ENCODE measurements at regions not wholly inside any gene's neighbourhood (a gene's known extent, or its start where the extent isn't known, plus 50 kb on each side); places are given as distances from the start of the nearest gene placed in this dataset.
"Not testable (repeated sequence)": the region's sequence is repeated elsewhere in the genome, so short reads cannot be mapped to it uniquely, and the experiment has no call there.

DNA sequence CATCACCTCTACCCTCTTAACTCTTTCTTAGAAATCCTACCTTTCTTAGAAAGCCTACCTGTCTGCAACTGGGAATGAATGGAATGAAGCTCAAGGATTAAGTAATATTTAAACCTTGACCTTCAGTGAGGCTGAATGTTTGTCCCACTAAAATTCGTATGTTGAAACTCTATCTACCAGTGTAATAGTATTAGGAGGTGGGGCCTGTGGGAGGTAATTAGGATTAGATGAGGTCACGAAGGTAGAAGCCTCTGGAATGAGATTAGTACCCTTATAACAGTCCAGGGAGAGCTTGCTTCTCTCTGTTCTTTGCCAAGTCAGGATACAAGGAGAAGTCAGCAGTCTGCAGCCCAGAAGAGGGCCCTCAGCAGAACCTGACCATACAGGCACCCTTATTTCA lies 158.0 kb downstream of the TENT5A start:
- Histone ChIP-seq H3K36me3 (no peaks in the 10 kb centered on the region), H3K4me3 (no peak overlapping the region), H3K9me3 (no peaks in the 10 kb centered on the region), H3K4me1 (no peaks in the 10 kb centered on the region), H3K27ac (no peak overlapping the region), H3K27me3 (no peaks in the 10 kb centered on the region)
- in situ Hi-C loops (cut with MboI; ENCODE audit: low pct_ligation_motif_present in 1 of 4, low pct_unique_long_range_greater_than_20kb in 1 of 4, low sequenced_read_pairs in 3 of 4) (no loop called here), intact Hi-C loops (cut with DNase I; ENCODE audit: low total_unique reads) (no loop called here)
- TF ChIP-seq POLR2A (IDR thresholded peaks at IDR 0.05): no peak
- no peak for TF ChIP-seq EP300 (IDR thresholded peaks at IDR 0.05; ENCODE audit: low read depth)
- TF ChIP-seq, protein P1, sequence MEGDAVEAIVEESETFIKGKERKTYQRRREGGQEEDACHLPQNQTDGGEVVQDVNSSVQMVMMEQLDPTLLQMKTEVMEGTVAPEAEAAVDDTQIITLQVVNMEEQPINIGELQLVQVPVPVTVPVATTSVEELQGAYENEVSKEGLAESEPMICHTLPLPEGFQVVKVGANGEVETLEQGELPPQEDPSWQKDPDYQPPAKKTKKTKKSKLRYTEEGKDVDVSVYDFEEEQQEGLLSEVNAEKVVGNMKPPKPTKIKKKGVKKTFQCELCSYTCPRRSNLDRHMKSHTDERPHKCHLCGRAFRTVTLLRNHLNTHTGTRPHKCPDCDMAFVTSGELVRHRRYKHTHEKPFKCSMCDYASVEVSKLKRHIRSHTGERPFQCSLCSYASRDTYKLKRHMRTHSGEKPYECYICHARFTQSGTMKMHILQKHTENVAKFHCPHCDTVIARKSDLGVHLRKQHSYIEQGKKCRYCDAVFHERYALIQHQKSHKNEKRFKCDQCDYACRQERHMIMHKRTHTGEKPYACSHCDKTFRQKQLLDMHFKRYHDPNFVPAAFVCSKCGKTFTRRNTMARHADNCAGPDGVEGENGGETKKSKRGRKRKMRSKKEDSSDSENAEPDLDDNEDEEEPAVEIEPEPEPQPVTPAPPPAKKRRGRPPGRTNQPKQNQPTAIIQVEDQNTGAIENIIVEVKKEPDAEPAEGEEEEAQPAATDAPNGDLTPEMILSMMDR (IDR thresholded peaks at IDR 0.05): no peak
- TF ChIP-seq POLR2AphosphoS5 (IDR thresholded peaks at IDR 0.05): no peak
- no peak for DNase-seq
- WGBS, 2 donors (ENCODE audit: low coverage in 1 of 2): 60 to 61% methylated on average over 2 of the region's 2 CpGs

DNA sequence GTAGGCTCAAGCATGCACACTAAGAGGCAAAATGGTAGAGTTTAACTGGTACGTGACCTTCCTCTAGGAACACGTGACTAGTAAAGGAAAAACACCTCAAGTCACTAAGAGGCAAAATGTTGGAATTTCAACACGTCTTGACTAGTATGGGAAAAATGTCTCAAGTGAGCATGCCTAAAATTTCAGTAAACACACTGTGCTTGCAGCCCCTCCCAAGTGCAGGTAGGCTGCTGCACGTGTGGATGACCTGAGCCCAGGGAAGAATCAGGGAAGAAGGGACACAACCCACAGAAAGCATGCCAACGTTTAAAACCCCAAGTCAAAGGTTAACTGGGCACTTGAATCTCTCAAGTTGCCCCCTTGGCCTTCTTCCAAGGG lies 162.2 kb downstream of the TENT5A start:
- DNase-seq: no peak
- TF ChIP-seq POLR2A (IDR thresholded peaks at IDR 0.05): no peak
- TF ChIP-seq EP300 (IDR thresholded peaks at IDR 0.05; ENCODE audit: low read depth): no peak
- TF ChIP-seq POLR2AphosphoS5 (IDR thresholded peaks at IDR 0.05): no peak
- TF ChIP-seq, protein P1 (IDR thresholded peaks at IDR 0.05): no peak
- Histone ChIP-seq H3K4me1 (no peaks in the 10 kb centered on the region), H3K9me3 (no peaks in the 10 kb centered on the region), H3K27me3 (no peaks in the 10 kb centered on the region), H3K36me3 (no peaks in the 10 kb centered on the region), H3K4me3 (no peak overlapping the region), H3K27ac (no peak overlapping the region)
- intact Hi-C loops (cut with DNase I; ENCODE audit: low total_unique reads): no loop called here
- in situ Hi-C loops (cut with MboI; ENCODE audit: low pct_ligation_motif_present in 1 of 4, low pct_unique_long_range_greater_than_20kb in 1 of 4, low sequenced_read_pairs in 3 of 4): no loop called here
- 41 to 61% methylated on average over 3 to 5 of the region's 5 CpGs for WGBS, 2 donors (ENCODE audit: low coverage in 1 of 2)

DNA sequence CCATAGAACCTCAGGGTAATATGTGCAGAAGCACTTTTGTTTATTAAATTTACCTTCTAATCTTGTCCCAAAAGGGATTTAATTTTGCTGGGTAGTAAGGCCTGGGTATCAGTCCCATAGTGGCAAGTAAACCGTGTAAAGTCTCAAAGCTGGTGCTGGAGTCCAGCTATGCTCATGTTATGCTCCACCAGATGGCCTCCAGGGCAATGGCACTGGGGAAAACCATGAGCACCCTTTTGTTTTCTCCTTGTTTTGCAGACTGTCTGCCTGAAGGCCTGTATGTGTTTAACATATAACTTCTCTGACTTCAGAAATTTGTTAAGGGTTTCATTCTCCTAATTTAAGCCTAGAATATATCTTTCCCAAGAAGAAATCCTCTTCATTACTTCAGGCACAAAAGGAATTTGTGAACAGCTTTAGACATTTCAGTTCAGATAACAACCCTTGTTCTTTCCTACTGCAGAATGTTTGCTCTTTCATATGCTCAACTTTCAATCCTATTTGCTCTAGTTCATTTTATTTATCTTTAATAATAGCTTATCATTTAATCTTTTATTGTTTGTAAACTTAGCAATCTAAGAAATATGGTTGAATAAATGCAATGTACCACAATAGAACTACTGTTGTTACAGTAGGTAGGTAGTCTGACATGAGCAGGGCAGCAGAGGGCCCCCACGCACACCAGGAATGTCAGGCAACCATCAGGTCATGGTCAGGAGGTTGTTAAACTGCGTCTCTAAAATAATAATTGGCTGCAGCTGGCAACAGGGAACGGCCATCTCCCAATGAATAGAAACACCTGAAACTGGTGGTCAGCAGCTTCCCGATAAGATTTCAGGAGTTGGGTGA lies 162.8 kb downstream of the TENT5A start:
- DNase-seq: no peak
- no peak overlapping the region for H3K4me3 ChIP-seq
- H3K4me1 ChIP-seq: no peaks in the 10 kb centered on the region
- H3K27me3 ChIP-seq: no peaks in the 10 kb centered on the region
- no peaks in the 10 kb centered on the region for H3K36me3 ChIP-seq
- no peak overlapping the region for H3K27ac ChIP-seq
- in situ Hi-C loops (cut with MboI; ENCODE audit: low pct_ligation_motif_present in 1 of 4, low pct_unique_long_range_greater_than_20kb in 1 of 4, low sequenced_read_pairs in 3 of 4) (no loop called here), intact Hi-C loops (cut with DNase I; ENCODE audit: low total_unique reads) (no loop called here)
- no peaks in the 10 kb centered on the region for H3K9me3 ChIP-seq
- WGBS, 2 donors (ENCODE audit: low coverage in 1 of 2): 47 to 77% methylated on average over 3 to 5 of the region's 5 CpGs
- TF ChIP-seq POLR2A (IDR thresholded peaks at IDR 0.05) (no peak), POLR2AphosphoS5 (IDR thresholded peaks at IDR 0.05) (no peak), EP300 (IDR thresholded peaks at IDR 0.05; ENCODE audit: low read depth) (no peak)
- TF ChIP-seq, protein P1 (IDR thresholded peaks at IDR 0.05): no peak

DNA sequence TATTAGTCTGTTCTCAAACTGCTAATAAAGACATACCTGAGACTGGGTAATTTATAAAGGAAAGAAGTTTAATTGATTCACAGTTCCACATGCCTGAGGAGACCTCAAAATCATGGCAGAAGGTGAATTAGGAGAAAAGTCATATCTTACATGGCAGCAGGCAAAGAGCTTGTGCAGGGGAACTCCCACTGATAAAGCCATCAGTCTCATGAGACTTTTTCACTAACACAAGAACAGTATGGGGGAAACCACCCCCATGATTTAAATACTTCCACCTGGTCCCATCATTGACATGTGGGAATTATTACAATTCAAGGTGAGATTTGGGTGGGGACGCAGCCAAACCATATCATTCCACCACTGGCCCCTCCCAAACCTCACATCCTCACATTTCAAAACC lies 166.8 kb downstream of the TENT5A start:
- DNase-seq; H3K27ac ChIP-seq; H3K9me3 ChIP-seq; H3K27me3 ChIP-seq; H3K4me1 ChIP-seq; H3K36me3 ChIP-seq; H3K4me3 ChIP-seq; in situ Hi-C loops (cut with MboI; ENCODE audit: low pct_ligation_motif_present in 1 of 4, low pct_unique_long_range_greater_than_20kb in 1 of 4, low sequenced_read_pairs in 3 of 4); intact Hi-C loops (cut with DNase I; ENCODE audit: low total_unique reads): not testable (repeated sequence)
- WGBS, 2 donors (ENCODE audit: low coverage in 1 of 2): 78 to 100% methylated on average over 1 of the region's 1 CpG

DNA sequence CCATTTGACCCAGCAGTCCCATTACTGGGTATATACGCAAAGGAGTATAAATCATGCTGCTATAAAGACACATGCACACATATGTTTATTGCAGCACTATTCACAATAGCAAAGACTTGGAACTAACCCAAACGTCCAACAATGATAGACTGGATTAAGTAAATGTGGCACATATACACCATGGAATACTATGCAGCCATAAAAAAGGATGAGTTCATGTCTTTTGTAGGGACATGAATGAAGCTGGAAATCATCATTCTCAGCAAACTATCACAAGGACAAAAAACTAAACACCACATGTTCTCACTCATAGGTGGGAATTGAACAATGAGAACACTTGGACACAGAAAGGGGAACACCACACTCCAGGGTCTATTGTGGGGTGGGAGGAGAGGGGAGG lies 168.3 kb downstream of the TENT5A start:
- H3K4me1 ChIP-seq; intact Hi-C loops (cut with DNase I; ENCODE audit: low total_unique reads); H3K4me3 ChIP-seq; H3K36me3 ChIP-seq; H3K27me3 ChIP-seq; DNase-seq; in situ Hi-C loops (cut with MboI; ENCODE audit: low pct_ligation_motif_present in 1 of 4, low pct_unique_long_range_greater_than_20kb in 1 of 4, low sequenced_read_pairs in 3 of 4); H3K27ac ChIP-seq; H3K9me3 ChIP-seq: not testable (repeated sequence)
- 75% methylated on average over 2 of the region's 2 CpGs for WGBS, 2 donors (ENCODE audit: low coverage in 1 of 2)

Data from transverse colon (tissue), 4 donors.